Mammary epithelial cell (primary cell): ENCODE measurements at regions not wholly inside any gene's neighbourhood (a gene's known extent, or its start where the extent isn't known, plus 50 kb on each side); places are given as distances from the start of the nearest gene placed in this dataset.

ENCODE experiments used
- CTCF ChIP-seq, 2 donors: IDR thresholded peaks in 1 of 2; conservative IDR thresholded peaks in 1 of 2; 2 replicates each; pipeline ENCODE4 v1.5.1; 2011 to 2012; ENCODE audit warnings: inconsistent platforms in 2 of 2, low read length in 2 of 2, mild to moderate bottlenecking in 2 of 2, control low read depth in 1 of 2, low read depth in 1 of 2; ENCODE audit not compliant: insufficient read depth in 1 of 2; ENCODE audit errors: extremely low read depth in 1 of 2
- EZH2 ChIP-seq: IDR thresholded peaks from 2 replicates; pipeline ENCODE4 v1.6.1; 2012; ENCODE audit warnings: low read length, inconsistent platforms, borderline replicate concordance

- no peak for TF ChIP-seq CTCF (conservative IDR thresholded peaks at IDR 0.05 in 1 of 2, IDR thresholded peaks at IDR 0.05 in 1 of 2; ENCODE audit: extremely low read depth in 1 of 2, insufficient read depth in 1 of 2, low read depth in 1 of 2, low read length in 2 of 2)
- no peak for TF ChIP-seq EZH2
Observed at GRCh38 chr5:62920856-62921255, 342.2 kb downstream of the LRRC70 start.
